Mesenchymal stem cell (in vitro differentiated cells and primary cell): ENCODE measurements at regions not wholly inside any gene's neighbourhood (a gene's known extent, or its start where the extent isn't known, plus 50 kb on each side); places are given as distances from the start of the nearest gene placed in this dataset.
"Not testable (repeated sequence)": the region's sequence is repeated elsewhere in the genome, so short reads cannot be mapped to it uniquely, and the experiment has no call there.

Source experiments
- DNase-seq: peaks from one replicate; pipeline ENCODE4 v3.0.0-alpha.2; 2013
- H2AFZ ChIP-seq: one replicate; pipeline ENCODE4 v1.6.1; 2013; ENCODE audit warnings: low read depth, mild to moderate bottlenecking, control low read depth, inconsistent platforms, low read length, moderate library complexity
- H2AK5ac ChIP-seq: 2 replicates; pipeline ENCODE4 v1.6.1; 2013; ENCODE audit warnings: low read length, moderate library complexity, mild to moderate bottlenecking, inconsistent platforms; ENCODE audit not compliant: severe bottlenecking
- H2BK120ac ChIP-seq: one replicate; pipeline ENCODE4 v1.6.1; 2013; ENCODE audit warnings: low read depth, mild to moderate bottlenecking, inconsistent platforms, low read length, moderate library complexity
- H2BK12ac ChIP-seq, 2 experiments: one replicate each; pipeline ENCODE4 v1.6.1; 2013; ENCODE audit warnings: inconsistent platforms in 2 of 2, low read length in 2 of 2, mild to moderate bottlenecking in 2 of 2, moderate library complexity in 2 of 2, control low read depth in 1 of 2
- H2BK15ac ChIP-seq: one replicate; pipeline ENCODE4 v1.6.1; 2013; ENCODE audit warnings: mild to moderate bottlenecking, low read depth, inconsistent platforms; ENCODE audit not compliant: poor library complexity, severe bottlenecking
- H2BK5ac ChIP-seq: 2 replicates; pipeline ENCODE4 v1.6.1; 2013; ENCODE audit warnings: low read depth, mild to moderate bottlenecking, low read length, control low read depth, inconsistent platforms; ENCODE audit not compliant: poor library complexity, severe bottlenecking
- H3K14ac ChIP-seq, 2 experiments: one replicate each; pipeline ENCODE4 v1.6.1; 2013; ENCODE audit warnings: inconsistent platforms in 2 of 2, low read length in 2 of 2, control low read depth in 1 of 2, mild to moderate bottlenecking in 1 of 2, moderate library complexity in 1 of 2
- H3K18ac ChIP-seq, 2 experiments: one replicate each; pipeline ENCODE4 v1.6.1; 2013; ENCODE audit warnings: inconsistent platforms in 2 of 2, low read length in 2 of 2, control low read depth in 1 of 2, low read depth in 1 of 2, mild to moderate bottlenecking in 1 of 2
- H3K23ac ChIP-seq, 2 experiments: one replicate each; pipeline ENCODE4 v1.6.1; 2013; ENCODE audit warnings: inconsistent platforms in 2 of 2, low read length in 2 of 2, mild to moderate bottlenecking in 2 of 2, moderate library complexity in 2 of 2, control low read depth in 1 of 2
- H3K27ac ChIP-seq: 2 replicates; pipeline ENCODE4 v1.5.1; 2013; ENCODE audit warnings: mild to moderate bottlenecking, moderate library complexity, low read length, control low read depth, inconsistent platforms; ENCODE audit not compliant: poor library complexity, severe bottlenecking
- H3K27me3 ChIP-seq, 2 experiments: 2 replicates each; pipeline versions ENCODE4 v1.6.1 to v1.7.0; 2013; ENCODE audit warnings: low read length in 2 of 2, mild to moderate bottlenecking in 2 of 2, moderate library complexity in 2 of 2, control low read depth in 1 of 2, inconsistent platforms in 1 of 2; ENCODE audit not compliant: control insufficient read depth in 1 of 2, insufficient read depth in 1 of 2
- H3K36me3 ChIP-seq, 2 experiments: 2 replicates each; pipeline versions ENCODE4 v1.6.1 to v1.7.0; 2013; ENCODE audit warnings: low read length in 2 of 2, control low read depth in 1 of 2, inconsistent platforms in 1 of 2, low read depth in 1 of 2, mild to moderate bottlenecking in 1 of 2; ENCODE audit not compliant: insufficient read depth in 2 of 2, control insufficient read depth in 1 of 2
- H3K4ac ChIP-seq, 2 experiments: one replicate each; pipeline ENCODE4 v1.6.1; 2013; ENCODE audit warnings: inconsistent platforms in 2 of 2, low read length in 2 of 2, mild to moderate bottlenecking in 2 of 2, moderate library complexity in 2 of 2, control low read depth in 1 of 2, low read depth in 1 of 2
- H3K4me1 ChIP-seq: 2 replicates; pipeline ENCODE4 v1.6.1; 2013; ENCODE audit warnings: low read depth, low read length, control low read depth; ENCODE audit not compliant: control insufficient read depth, insufficient read depth
- H3K4me2 ChIP-seq: 2 replicates; pipeline ENCODE4 v1.6.1; 2013; ENCODE audit warnings: low read length, mild to moderate bottlenecking, inconsistent platforms; ENCODE audit not compliant: poor library complexity, severe bottlenecking
- H3K4me3 ChIP-seq, 2 experiments: 2 replicates each; pipeline versions ENCODE4 v1.5.1 to v1.7.0; 2013; ENCODE audit warnings: low read length in 2 of 2, mild to moderate bottlenecking in 2 of 2, control low read depth in 1 of 2, low read depth in 1 of 2; ENCODE audit not compliant: insufficient read depth in 1 of 2
- H3K79me1 ChIP-seq: replicated peaks from 2 replicates; pipeline ENCODE4 v1.6.1; 2013; ENCODE audit warnings: mild to moderate bottlenecking, control low read depth, low read length, inconsistent platforms; ENCODE audit not compliant: poor library complexity, severe bottlenecking
- H3K9ac ChIP-seq: 2 replicates; pipeline ENCODE4 v1.7.0; 2013; ENCODE audit warnings: mild to moderate bottlenecking, low read length, moderate library complexity
- H3K9me3 ChIP-seq: 2 replicates; pipeline ENCODE4 v1.7.0; 2013; ENCODE audit warnings: mild to moderate bottlenecking, low read length; ENCODE audit not compliant: control insufficient read depth
- H4K8ac ChIP-seq: one replicate; pipeline ENCODE4 v1.6.1; 2013; ENCODE audit warnings: inconsistent platforms, mild to moderate bottlenecking, low read length, moderate library complexity
- H4K91ac ChIP-seq: one replicate; pipeline ENCODE4 v1.6.1; 2013; ENCODE audit warnings: mild to moderate bottlenecking, low read length, inconsistent platforms
- WGBS: methylation state at CpG from one replicate; pipeline ENCODE4 v1.1.7; 2013; ENCODE audit warnings: mixed read lengths; 5-methylcytosine and 5-hydroxymethylcytosine counted together

GRCh38 chr4:66930206-66930605, 615.1 kb downstream of the CENPC start:
- Histone ChIP-seq H3K36me3 (no peaks in the 10 kb centered on the region), H3K27ac (no peak overlapping the region), H4K91ac (no peak overlapping the region), H3K27me3 (no peaks in the 10 kb centered on the region), H3K4me2 (no peak overlapping the region), H3K14ac (no peak overlapping the region), H4K8ac (no peak overlapping the region), H2BK5ac (no peak overlapping the region), H3K9ac (no peak overlapping the region), H2BK15ac (no peak overlapping the region), H2BK120ac (no peak overlapping the region), H3K23ac (no peak overlapping the region), H3K4ac (no peak overlapping the region), H3K9me3 (no peaks in the 10 kb centered on the region), H2AK5ac (no peak overlapping the region), H3K18ac (no peak overlapping the region), H3K79me1 (no peaks in the 10 kb centered on the region), H3K4me3 (no peak overlapping the region), H3K4me1 (no peaks in the 10 kb centered on the region), H2BK12ac (no peak overlapping the region), H2AFZ (no peak overlapping the region)
- DNase-seq = no peak

GRCh38 chr4:66929748-66930147, 615.6 kb downstream of the CENPC start:
- DNase-seq = no peak
- no peak overlapping the region for H2AK5ac ChIP-seq
- H3K14ac ChIP-seq = no peak overlapping the region
- H2BK120ac ChIP-seq = no peak overlapping the region
- no peaks in the 10 kb centered on the region for H3K79me1 ChIP-seq
- no peak overlapping the region for H3K18ac ChIP-seq
- no peak overlapping the region for H3K23ac ChIP-seq
- no peak overlapping the region for H3K4me3 ChIP-seq
- no CpG with 5 or more reads among the region's 1 CpG for WGBS
- no peak overlapping the region for H2BK15ac ChIP-seq
- H2AFZ ChIP-seq = no peak overlapping the region
- no peak overlapping the region for H4K91ac ChIP-seq
- H3K27ac ChIP-seq = no peak overlapping the region
- H2BK5ac ChIP-seq = no peak overlapping the region
- no peak overlapping the region for H2BK12ac ChIP-seq
- H3K4ac ChIP-seq = no peak overlapping the region
- no peaks in the 10 kb centered on the region for H3K27me3 ChIP-seq
- no peak overlapping the region for H3K9ac ChIP-seq
- no peak overlapping the region for H4K8ac ChIP-seq
- H3K4me2 ChIP-seq = no peak overlapping the region
- no peaks in the 10 kb centered on the region for H3K36me3 ChIP-seq
- H3K9me3 ChIP-seq = no peaks in the 10 kb centered on the region
- no peaks in the 10 kb centered on the region for H3K4me1 ChIP-seq

DNA sequence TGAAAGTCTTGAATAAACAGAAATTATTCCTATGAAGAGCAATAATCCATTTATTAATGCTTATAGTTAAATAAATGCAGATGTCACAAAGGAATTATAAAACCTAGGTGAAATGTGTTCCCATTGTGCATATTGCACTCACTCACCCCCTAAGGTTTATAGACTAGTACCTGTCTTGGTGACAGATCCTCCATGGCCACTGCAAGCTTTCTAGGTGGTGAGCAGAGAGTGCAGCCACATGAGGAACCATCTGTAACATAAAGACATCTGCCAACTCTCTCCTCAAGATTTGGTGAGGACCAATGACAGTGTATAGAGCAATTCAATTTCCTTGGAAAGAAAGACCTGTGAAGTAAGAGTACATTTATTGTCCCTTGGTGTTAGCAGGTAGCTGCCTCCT, 616.4 kb downstream of the CENPC start:
- H3K18ac ChIP-seq, H4K8ac ChIP-seq, H3K9me3 ChIP-seq, H3K4me3 ChIP-seq, H2AK5ac ChIP-seq, H2BK12ac ChIP-seq, H2AFZ ChIP-seq, H3K4me2 ChIP-seq, H3K27me3 ChIP-seq, DNase-seq, H4K91ac ChIP-seq, H3K23ac ChIP-seq, H2BK15ac ChIP-seq, H2BK5ac ChIP-seq, H3K4me1 ChIP-seq, H3K9ac ChIP-seq, H3K14ac ChIP-seq, H2BK120ac ChIP-seq, H3K79me1 ChIP-seq, H3K4ac ChIP-seq, H3K27ac ChIP-seq, H3K36me3 ChIP-seq: not testable (repeated sequence)

DNA sequence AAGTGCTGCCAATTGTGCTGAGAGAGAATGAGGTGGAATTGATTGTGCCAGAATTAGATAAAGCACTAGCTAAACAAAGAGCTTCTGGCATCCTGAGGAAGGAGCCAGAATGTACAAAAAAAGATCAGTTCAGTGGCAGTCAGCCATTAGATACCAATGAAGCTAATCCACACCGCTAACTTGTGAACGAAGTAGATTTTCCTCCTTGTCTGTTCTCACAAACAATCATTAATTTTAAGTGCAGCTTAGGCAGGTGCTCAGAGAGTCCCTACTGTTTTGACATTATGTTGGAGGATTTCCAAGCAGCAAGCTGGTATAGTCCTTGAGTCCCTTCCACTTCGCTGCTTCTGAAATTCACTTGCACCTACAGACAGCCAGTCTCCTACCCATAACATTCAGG, 617.4 kb downstream of the CENPC start:
- H4K91ac ChIP-seq = no peak overlapping the region
- no peak overlapping the region for H4K8ac ChIP-seq
- DNase-seq = no peak
- H3K18ac ChIP-seq = no peak overlapping the region
- H3K9ac ChIP-seq = no peak overlapping the region
- no peak overlapping the region for H3K14ac ChIP-seq
- H2AFZ ChIP-seq = no peak overlapping the region
- H2AK5ac ChIP-seq = no peak overlapping the region
- no peak overlapping the region for H2BK15ac ChIP-seq
- no peak overlapping the region for H2BK12ac ChIP-seq
- no peak overlapping the region for H3K4me2 ChIP-seq
- H3K4ac ChIP-seq = no peak overlapping the region
- H3K4me1 ChIP-seq = no peaks in the 10 kb centered on the region
- H3K9me3 ChIP-seq = no peaks in the 10 kb centered on the region
- no peak overlapping the region for H3K4me3 ChIP-seq
- H3K27me3 ChIP-seq = no peaks in the 10 kb centered on the region
- no peaks in the 10 kb centered on the region for H3K79me1 ChIP-seq
- 98% methylated on average over 3 of the region's 3 CpGs for WGBS
- H2BK5ac ChIP-seq = no peak overlapping the region
- H2BK120ac ChIP-seq = no peak overlapping the region
- no peak overlapping the region for H3K27ac ChIP-seq
- H3K36me3 ChIP-seq = no peaks in the 10 kb centered on the region
- H3K23ac ChIP-seq = no peak overlapping the region
